PC-3 (cell line): ENCODE measurements at regions not wholly inside any gene's neighbourhood (a gene's known extent, or its start where the extent isn't known, plus 50 kb on each side); places are given as distances from the start of the nearest gene placed in this dataset.

ENCODE experiments used
- CTCF ChIP-seq: fragments of 300-600 bp; sonication (generic); conservative IDR thresholded peaks from 2 replicates; pipeline ENCODE4 v1.5.1; 2017; ENCODE audit warnings: antibody characterized with exemption, low read depth, mild to moderate bottlenecking, low read length
- EZH2 ChIP-seq: fragments of 300-600 bp; sonication (generic); IDR thresholded peaks from one replicate; pipeline ENCODE4 v1.6.1; 2017; ENCODE audit warnings: antibody characterized with exemption, mild to moderate bottlenecking, low read length; ENCODE audit not compliant: unreplicated experiment
- EZH2phosphoT487 ChIP-seq: fragments of 300-600 bp; sonication (generic); IDR thresholded peaks from 2 replicates; pipeline ENCODE4 v1.6.1; 2018; ENCODE audit warnings: mild to moderate bottlenecking, antibody characterized with exemption, low read length, borderline replicate concordance

- TF ChIP-seq CTCF (no peak), EZH2 (no peak), EZH2phosphoT487 (no peak)
These were observed 114.1 kb downstream of the ZNF648 start for GRCh38 chr1:181947441-181947840.
